ENCODE measurements at regions not wholly inside any gene's neighbourhood (a gene's known extent, or its start where the extent isn't known, plus 50 kb on each side); places are given as distances from the start of the nearest gene placed in this dataset.

DNA sequence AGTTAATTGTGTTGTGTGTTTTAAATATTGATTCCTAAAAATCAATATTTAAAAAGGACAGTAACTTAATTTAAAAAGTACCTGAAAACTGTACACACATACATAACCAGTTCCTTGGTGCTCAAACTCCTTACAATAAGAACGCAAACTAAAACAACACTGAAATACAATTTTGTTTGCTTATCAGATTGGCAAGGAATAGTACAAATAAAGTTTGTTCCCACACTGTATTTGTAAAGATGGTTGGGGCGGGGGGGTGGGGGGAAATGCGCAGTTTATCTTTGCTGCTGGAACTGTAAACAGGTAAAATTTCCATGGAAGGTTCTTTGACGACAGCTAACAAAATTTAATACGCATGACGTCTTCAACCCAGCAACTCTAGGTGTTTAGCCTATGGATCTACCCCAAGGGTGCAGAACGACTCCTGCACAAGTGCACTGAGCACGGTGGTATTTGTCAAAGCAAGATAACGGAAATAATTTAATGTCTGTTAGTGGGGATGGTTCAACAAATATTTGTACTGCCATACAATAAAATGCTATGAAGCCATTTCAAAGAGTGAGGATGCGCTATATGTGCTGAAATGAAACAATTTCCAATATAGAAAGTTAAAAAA lies 96.5 kb downstream of the ING1 start:
- Mint-ChIP-seq H3K27ac (no peak overlapping the region), H3K9me3 (no peaks in the 10 kb centered on the region), H3K4me1 (ENCODE audit: low read depth) (0 out of 2 replicates have a peak, but pooled peaks cover 7% of the 10 kb centered on the region), H3K36me3 (ENCODE audit: low read depth) (no peaks in the 10 kb centered on the region), H3K4me3 (no peak overlapping the region), H3K27me3 (ENCODE audit: insufficient read depth) (peaks cover 35% of the 10 kb centered on the region)
- TF ChIP-seq, protein P1, sequence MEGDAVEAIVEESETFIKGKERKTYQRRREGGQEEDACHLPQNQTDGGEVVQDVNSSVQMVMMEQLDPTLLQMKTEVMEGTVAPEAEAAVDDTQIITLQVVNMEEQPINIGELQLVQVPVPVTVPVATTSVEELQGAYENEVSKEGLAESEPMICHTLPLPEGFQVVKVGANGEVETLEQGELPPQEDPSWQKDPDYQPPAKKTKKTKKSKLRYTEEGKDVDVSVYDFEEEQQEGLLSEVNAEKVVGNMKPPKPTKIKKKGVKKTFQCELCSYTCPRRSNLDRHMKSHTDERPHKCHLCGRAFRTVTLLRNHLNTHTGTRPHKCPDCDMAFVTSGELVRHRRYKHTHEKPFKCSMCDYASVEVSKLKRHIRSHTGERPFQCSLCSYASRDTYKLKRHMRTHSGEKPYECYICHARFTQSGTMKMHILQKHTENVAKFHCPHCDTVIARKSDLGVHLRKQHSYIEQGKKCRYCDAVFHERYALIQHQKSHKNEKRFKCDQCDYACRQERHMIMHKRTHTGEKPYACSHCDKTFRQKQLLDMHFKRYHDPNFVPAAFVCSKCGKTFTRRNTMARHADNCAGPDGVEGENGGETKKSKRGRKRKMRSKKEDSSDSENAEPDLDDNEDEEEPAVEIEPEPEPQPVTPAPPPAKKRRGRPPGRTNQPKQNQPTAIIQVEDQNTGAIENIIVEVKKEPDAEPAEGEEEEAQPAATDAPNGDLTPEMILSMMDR (IDR thresholded peaks at IDR 0.05), result no peak
- no peak for DNase-seq

DNA sequence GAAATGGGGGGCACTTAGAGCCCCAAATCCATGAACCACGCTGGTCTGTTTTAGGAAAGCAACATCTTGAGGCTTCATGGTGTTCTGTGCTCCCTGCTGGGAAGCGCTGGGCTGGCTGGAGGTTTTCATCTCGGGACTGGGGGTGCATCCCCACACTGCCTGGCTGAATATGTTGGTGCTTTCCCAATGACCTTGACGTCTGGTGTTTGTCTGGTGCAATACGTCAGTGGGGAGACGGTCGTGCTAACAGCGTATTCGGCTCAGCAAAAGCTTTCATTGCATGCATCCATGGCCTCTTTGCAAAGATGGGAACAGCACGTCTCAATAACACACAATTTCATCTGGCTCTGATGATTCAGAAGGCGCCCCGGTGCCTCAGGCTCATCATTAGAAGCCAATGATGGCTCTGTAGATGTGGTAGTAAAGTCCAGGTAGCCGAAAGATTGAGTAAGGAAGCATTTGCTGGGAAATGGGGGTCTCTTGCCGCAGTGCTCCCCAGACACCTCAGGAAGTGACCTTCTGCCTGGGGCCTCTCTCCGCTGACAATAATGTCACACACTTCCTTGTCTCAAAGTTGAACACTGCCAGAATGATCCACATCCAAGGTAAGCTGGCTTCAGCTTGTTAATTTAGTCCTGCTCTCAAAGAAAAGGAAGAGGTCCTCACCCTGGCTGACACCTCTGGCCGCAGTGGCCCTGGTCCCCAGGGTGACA lies 97.7 kb downstream of the ING1 start:
- TF ChIP-seq, protein P1 (IDR thresholded peaks at IDR 0.05), result no peak
- DNase-seq, result no peak
- Mint-ChIP-seq H3K36me3 (ENCODE audit: low read depth) (no peaks in the 10 kb centered on the region), H3K27me3 (ENCODE audit: insufficient read depth) (peaks cover 31% of the 10 kb centered on the region), H3K4me3 (no peak overlapping the region), H3K27ac (no peak overlapping the region), H3K9me3 (no peaks in the 10 kb centered on the region), H3K4me1 (ENCODE audit: low read depth) (0 out of 2 replicates have a peak, but pooled peaks cover 7% of the 10 kb centered on the region)

- Mint-ChIP-seq H3K27ac (no peak overlapping the region), H3K36me3 (ENCODE audit: low read depth) (no peaks in the 10 kb centered on the region), H3K27me3 (ENCODE audit: insufficient read depth) (peaks cover 31% of the 10 kb centered on the region), H3K4me3 (no peak overlapping the region), H3K9me3 (no peaks in the 10 kb centered on the region), H3K4me1 (ENCODE audit: low read depth) (0 out of 2 replicates have a peak, but pooled peaks cover 7% of the 10 kb centered on the region)
- TF ChIP-seq, protein P1 (IDR thresholded peaks at IDR 0.05), result no peak
- no peak for DNase-seq
Observed at GRCh38 chr13:110811771-110812120, 98.2 kb downstream of the ING1 start.

- H3K27ac Mint-ChIP-seq, result no peak overlapping the region
- peaks cover 31% of the 10 kb centered on the region for H3K27me3 Mint-ChIP-seq (ENCODE audit: insufficient read depth)
- TF ChIP-seq, protein P1 (IDR thresholded peaks at IDR 0.05), result no peak; the same call in 1 of the 2 replicates
- no peaks in the 10 kb centered on the region for H3K36me3 Mint-ChIP-seq (ENCODE audit: low read depth)
- H3K9me3 Mint-ChIP-seq, result no peaks in the 10 kb centered on the region
- no peak overlapping the region for H3K4me3 Mint-ChIP-seq
- no peak for DNase-seq
- 0 out of 2 replicates have a peak, but pooled peaks cover 7% of the 10 kb centered on the region for H3K4me1 Mint-ChIP-seq (ENCODE audit: low read depth)
Observed at GRCh38 chr13:110812121-110812868, 98.8 kb downstream of the ING1 start.

DNA sequence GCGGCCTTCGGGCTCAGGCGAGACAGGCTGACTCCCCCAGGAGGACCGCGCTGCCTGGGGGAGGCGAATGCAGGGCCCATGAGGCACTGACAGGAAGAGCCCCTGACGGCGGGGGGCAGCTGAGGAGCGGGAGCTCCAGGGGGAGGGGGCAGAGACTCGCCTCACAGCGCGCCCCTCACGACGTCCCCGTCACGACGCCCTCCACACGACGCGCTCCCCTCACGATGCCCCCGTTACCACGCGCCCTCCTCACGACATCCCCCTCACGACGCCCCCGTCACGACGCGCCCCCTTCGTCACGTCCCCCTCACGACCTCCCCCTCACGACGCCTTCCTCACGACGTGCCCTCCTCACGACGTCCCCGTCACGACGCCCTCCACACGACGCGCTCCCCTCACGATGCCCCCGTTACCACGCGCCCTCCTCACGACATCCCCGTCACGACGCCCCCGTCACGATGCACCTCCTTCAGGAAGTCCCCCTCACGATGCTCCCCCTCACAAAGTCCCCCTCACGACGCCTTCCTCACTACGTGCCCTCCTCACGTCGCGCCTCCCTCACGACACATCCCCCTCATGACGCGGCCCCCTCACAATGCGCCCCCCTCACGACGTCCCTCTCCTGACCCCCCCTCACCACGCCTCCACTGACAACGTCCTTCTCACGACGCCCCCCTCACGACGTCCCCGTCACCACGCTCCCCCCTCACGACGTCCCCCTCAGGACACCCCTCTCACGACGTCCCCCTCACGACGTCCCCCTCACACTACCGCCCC lies 99.6 kb downstream of the ING1 start:
- Mint-ChIP-seq H3K36me3 (ENCODE audit: low read depth) (no peaks in the 10 kb centered on the region), H3K4me3 (no peak overlapping the region), H3K27ac (no peak overlapping the region), H3K9me3 (no peaks in the 10 kb centered on the region), H3K4me1 (ENCODE audit: low read depth) (0 out of 2 replicates have a peak, but pooled peaks cover 7% of the 10 kb centered on the region), H3K27me3 (ENCODE audit: insufficient read depth) (peaks cover 26% of the 10 kb centered on the region)
- no peak for DNase-seq
- TF ChIP-seq, protein P1 (IDR thresholded peaks at IDR 0.05), result no peak
